A673 (cell line): ENCODE measurements at regions not wholly inside any gene's neighbourhood (a gene's known extent, or its start where the extent isn't known, plus 50 kb on each side); places are given as distances from the start of the nearest gene placed in this dataset.

Source experiments
- BruUV-seq: library from RNA; stranded (reverse); fragments of 400-500 nt; replicated peaks from 2 replicates; lab custom pipeline; 2021; lab: Mats Ljungman, UMichigan
- CTCF ChIA-PET: fragments of 300-600 bp; sonication (Branson Sonifier 250); formaldehyde crosslinking; loops from one replicate; lab custom pipeline; 2022; ENCODE audit warnings: antibody characterized with exemption; lab: Charles Lee
- POLR2A ChIA-PET: fragments of 300-600 bp; sonication (Branson Sonifier 250); formaldehyde crosslinking; loops from one replicate; lab custom pipeline; 2022; ENCODE audit warnings: antibody characterized with exemption; ENCODE audit not compliant: low non-redundant PET; lab: Charles Lee
- DNase-seq: peaks from one replicate; pipeline ENCODE4 v3.0.0-alpha.2; 2015; ENCODE audit warnings: low spot score
- H3K27ac ChIP-seq: fragments of 200-600 bp; sonication (generic); 2 replicates; pipeline ENCODE4 v1.5.1; 2016; ENCODE audit warnings: mixed run types, low read depth, mild to moderate bottlenecking, mixed read lengths, antibody characterized with exemption, low read length; ENCODE audit not compliant: poor library complexity, severe bottlenecking
- H3K27me3 ChIP-seq: fragments of 200-600 bp; sonication (generic); replicated peaks from 2 replicates; pipeline ENCODE4 v1.6.1; 2017; ENCODE audit warnings: mixed run types, low read depth, mild to moderate bottlenecking, mixed read lengths, antibody characterized with exemption, low read length; ENCODE audit not compliant: insufficient read depth, poor library complexity
- H3K36me3 ChIP-seq: fragments of 200-600 bp; sonication (generic); 2 replicates; pipeline ENCODE4 v1.6.1; 2016; ENCODE audit warnings: mixed run types, mild to moderate bottlenecking, mixed read lengths, antibody characterized with exemption, low read length; ENCODE audit not compliant: insufficient read depth, poor library complexity, severe bottlenecking
- H3K4me1 ChIP-seq: fragments of 200-600 bp; sonication (generic); 2 replicates; pipeline ENCODE4 v1.6.1; 2017; ENCODE audit warnings: mixed run types, mild to moderate bottlenecking, mixed read lengths, antibody characterized with exemption, low read length; ENCODE audit not compliant: insufficient read depth, poor library complexity, severe bottlenecking
- H3K4me3 ChIP-seq: fragments of 200-600 bp; sonication (generic); 2 replicates; pipeline ENCODE4 v1.5.1; 2016; ENCODE audit warnings: low read depth, mixed run types, mild to moderate bottlenecking, mixed read lengths, low read length; ENCODE audit not compliant: poor library complexity, severe bottlenecking
- H3K9me3 ChIP-seq: fragments of 200-600 bp; sonication (generic); 2 replicates; pipeline ENCODE4 v1.6.1; 2016; ENCODE audit warnings: mixed run types, low read depth, mild to moderate bottlenecking, mixed read lengths, antibody characterized with exemption, low read length; ENCODE audit not compliant: poor library complexity, severe bottlenecking
- EZH2 ChIP-seq: fragments of 200-600 bp; sonication (generic); IDR thresholded peaks from 2 replicates; pipeline ENCODE4 v1.6.1; 2017; ENCODE audit warnings: borderline replicate concordance, low read depth, mild to moderate bottlenecking, mixed read lengths, antibody characterized with exemption, low read length; ENCODE audit not compliant: poor library complexity, severe bottlenecking
- intact Hi-C: fragments of 100-400 bp; cut with micrococcal nuclease; formaldehyde crosslinking; loops from one replicate; pipeline ENCODE4 v1.10.0; 2022; ENCODE audit not compliant: unreplicated experiment
- TF ChIP-seq, protein P1 (sequence below): fragments of 300-800, 200-600 bp; sonication (generic); conservative IDR thresholded peaks from 2 replicates; pipeline ENCODE4 v1.5.1; 2017; ENCODE audit warnings: low read depth, mild to moderate bottlenecking, antibody characterized with exemption, low read length, moderate library complexity, mixed read lengths

- H3K4me3 ChIP-seq, result no peak overlapping the region
- DNase-seq, result no peak
These were observed 399.6 kb upstream of the NDST3 start for GRCh38 chr4:117634716-117635115.

DNA sequence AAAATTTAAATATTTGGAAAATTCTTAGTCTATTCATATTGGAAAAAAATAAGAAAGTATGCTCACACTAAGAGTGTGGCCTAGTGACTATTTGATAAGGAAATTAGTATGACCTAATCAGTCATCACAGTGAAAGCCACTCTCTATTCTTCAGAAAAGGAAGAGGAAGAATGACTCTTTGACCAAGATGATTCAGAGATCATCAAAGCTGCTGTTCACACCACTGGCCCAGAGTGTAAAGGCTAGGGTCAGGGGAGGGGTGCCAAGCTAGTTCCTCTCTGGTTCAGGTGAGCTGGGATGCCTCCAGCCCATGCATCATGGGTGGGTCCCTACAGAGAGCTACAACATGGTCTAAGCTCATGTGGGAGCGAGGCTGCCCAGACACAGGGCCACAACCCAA is 396.9 kb upstream of the NDST3 start:
- no peak overlapping the region for H3K4me3 ChIP-seq
- H3K27ac ChIP-seq, result no peak overlapping the region
- ChIA-PET CTCF (no interaction called here), POLR2A (no interaction called here)
- DNase-seq, result no peak
- intact Hi-C loops, result no loop called here
- peaks cover 2% of the 10 kb centered on the region for H3K9me3 ChIP-seq
- TF ChIP-seq, protein P1, sequence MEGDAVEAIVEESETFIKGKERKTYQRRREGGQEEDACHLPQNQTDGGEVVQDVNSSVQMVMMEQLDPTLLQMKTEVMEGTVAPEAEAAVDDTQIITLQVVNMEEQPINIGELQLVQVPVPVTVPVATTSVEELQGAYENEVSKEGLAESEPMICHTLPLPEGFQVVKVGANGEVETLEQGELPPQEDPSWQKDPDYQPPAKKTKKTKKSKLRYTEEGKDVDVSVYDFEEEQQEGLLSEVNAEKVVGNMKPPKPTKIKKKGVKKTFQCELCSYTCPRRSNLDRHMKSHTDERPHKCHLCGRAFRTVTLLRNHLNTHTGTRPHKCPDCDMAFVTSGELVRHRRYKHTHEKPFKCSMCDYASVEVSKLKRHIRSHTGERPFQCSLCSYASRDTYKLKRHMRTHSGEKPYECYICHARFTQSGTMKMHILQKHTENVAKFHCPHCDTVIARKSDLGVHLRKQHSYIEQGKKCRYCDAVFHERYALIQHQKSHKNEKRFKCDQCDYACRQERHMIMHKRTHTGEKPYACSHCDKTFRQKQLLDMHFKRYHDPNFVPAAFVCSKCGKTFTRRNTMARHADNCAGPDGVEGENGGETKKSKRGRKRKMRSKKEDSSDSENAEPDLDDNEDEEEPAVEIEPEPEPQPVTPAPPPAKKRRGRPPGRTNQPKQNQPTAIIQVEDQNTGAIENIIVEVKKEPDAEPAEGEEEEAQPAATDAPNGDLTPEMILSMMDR, result no peak
- no peak for TF ChIP-seq EZH2
- no TSS peak for BruUV-seq
- H3K36me3 ChIP-seq, result no peaks in the 10 kb centered on the region
- no peaks in the 10 kb centered on the region for H3K4me1 ChIP-seq
- H3K27me3 ChIP-seq, result no peaks in the 10 kb centered on the region

More at GRCh38 chr4:117634716-117635115, 399.6 kb upstream of the NDST3 start:
- CTCF ChIA-PET, result no interaction called here
- POLR2A ChIA-PET, result no interaction called here
- Histone ChIP-seq H3K27me3 (no peaks in the 10 kb centered on the region), H3K4me1 (no peaks in the 10 kb centered on the region), H3K36me3 (no peaks in the 10 kb centered on the region), H3K27ac (no peak overlapping the region), H3K9me3 (peaks cover 10% of the 10 kb centered on the region)
- no TSS peak for BruUV-seq
- TF ChIP-seq, protein P1, result no peak
- no peak for TF ChIP-seq EZH2
- intact Hi-C loops, result no loop called here

GRCh38 chr4:117640836-117641235 is 393.4 kb upstream of the NDST3 start:
- no peaks in the 10 kb centered on the region for H3K36me3 ChIP-seq
- intact Hi-C loops, result no loop called here
- no peak overlapping the region for H3K4me3 ChIP-seq
- no peaks in the 10 kb centered on the region for H3K27me3 ChIP-seq
- no peaks in the 10 kb centered on the region for H3K9me3 ChIP-seq
- ChIA-PET POLR2A (no interaction called here), CTCF (no interaction called here)
- TF ChIP-seq, protein P1, result no peak
- TF ChIP-seq EZH2, result no peak
- no peak for DNase-seq
- H3K4me1 ChIP-seq, result no peaks in the 10 kb centered on the region
- BruUV-seq, result no TSS peak
- H3K27ac ChIP-seq, result no peak overlapping the region
